ENCODE measurements at regions not wholly inside any gene's neighbourhood (a gene's known extent, or its start where the extent isn't known, plus 50 kb on each side); places are given as distances from the start of the nearest gene placed in this dataset.
A peak's percentile ranks its signal among the peaks of the same experiment; 100 is the strongest.

- Histone ChIP-seq H3K4me1 (ENCODE audit: control insufficient read depth, extremely low read depth, insufficient read depth, low read length) (peaks cover 3% of the 10 kb centered on the region), H3K9me1 (ENCODE audit: control insufficient read depth, extremely low read depth, insufficient read depth, low read length) (no peaks in the 10 kb centered on the region), H3K4me2 (ENCODE audit: control insufficient read depth, extremely low read depth, insufficient read depth, low read depth, low read length) (no peak overlapping the region), H3K27ac (ENCODE audit: control insufficient read depth, insufficient read depth, low read length) (no peak overlapping the region), H4K20me1 (ENCODE audit: control insufficient read depth, extremely low read depth, insufficient read depth, low read length) (no peaks in the 10 kb centered on the region), H2AFZ (ENCODE audit: control insufficient read depth, low read length) (no peak overlapping the region), H3K79me2 (ENCODE audit: control insufficient read depth, insufficient read depth, low read length) (no peaks in the 10 kb centered on the region), H3K27me3 (ENCODE audit: control insufficient read depth, extremely low read depth, insufficient read depth, low read length) (no peaks in the 10 kb centered on the region), H3K9me3 (ENCODE audit: control insufficient read depth, low read depth, low read length) (no peaks in the 10 kb centered on the region), H3K36me3 (ENCODE audit: control insufficient read depth in 2 of 2, extremely low read depth in 1 of 2, insufficient read depth in 2 of 2, low read length in 2 of 2) (no peaks in the 10 kb centered on the region), H3K9ac (ENCODE audit: control insufficient read depth, extremely low read depth, insufficient read depth, low read length) (no peak overlapping the region), H3K4me3 (ENCODE audit: control insufficient read depth in 2 of 3, extremely low read depth in 1 of 3, insufficient read depth in 2 of 3, low read depth in 1 of 3, low read length in 3 of 3) (no peak overlapping the region)
- FAIRE-seq = no peak
- TF ChIP-seq CTCF (optimal IDR thresholded peaks at IDR 0.05 in 1 of 3, IDR thresholded peaks at IDR 0.05 in 1 of 3, conservative IDR thresholded peaks at IDR 0.05 in 1 of 3; ENCODE audit: extremely low read depth in 1 of 3, insufficient read depth in 2 of 3, low read length in 3 of 3) (peak in 2 of 3 experiments; percentile 16 to 64), EZH2 (IDR thresholded peaks at IDR 0.05; ENCODE audit: low read length) (no peak)
- DNase-seq (ENCODE audit: low read depth, low spot score) = no peak
- dilution Hi-C loops (cut with MboI; ENCODE audit: extremely low pct_ligation_motif_present, low sequenced_read_pairs) = no loop called here
Observed at GRCh38 chr2:53515435-53516332, 251.9 kb upstream of the CHAC2 start.

GRCh38 chr2:53513167-53513666 is 254.4 kb upstream of the CHAC2 start:
- Histone ChIP-seq H3K27me3 (ENCODE audit: control insufficient read depth, extremely low read depth, insufficient read depth, low read length) (no peaks in the 10 kb centered on the region), H3K4me1 (ENCODE audit: control insufficient read depth, extremely low read depth, insufficient read depth, low read length) (peaks cover 3% of the 10 kb centered on the region), H2AFZ (ENCODE audit: control insufficient read depth, low read length) (no peak overlapping the region), H3K9ac (ENCODE audit: control insufficient read depth, extremely low read depth, insufficient read depth, low read length) (no peak overlapping the region), H3K79me2 (ENCODE audit: control insufficient read depth, insufficient read depth, low read length) (no peaks in the 10 kb centered on the region), H3K9me3 (ENCODE audit: control insufficient read depth, low read depth, low read length) (no peaks in the 10 kb centered on the region), H3K9me1 (ENCODE audit: control insufficient read depth, extremely low read depth, insufficient read depth, low read length) (no peaks in the 10 kb centered on the region), H3K4me3 (ENCODE audit: control insufficient read depth in 2 of 3, extremely low read depth in 1 of 3, insufficient read depth in 2 of 3, low read depth in 1 of 3, low read length in 3 of 3) (no peak overlapping the region), H4K20me1 (ENCODE audit: control insufficient read depth, extremely low read depth, insufficient read depth, low read length) (no peaks in the 10 kb centered on the region), H3K27ac (ENCODE audit: control insufficient read depth, insufficient read depth, low read length) (no peak overlapping the region), H3K4me2 (ENCODE audit: control insufficient read depth, extremely low read depth, insufficient read depth, low read depth, low read length) (no peak overlapping the region), H3K36me3 (ENCODE audit: control insufficient read depth in 2 of 2, extremely low read depth in 1 of 2, insufficient read depth in 2 of 2, low read length in 2 of 2) (no peaks in the 10 kb centered on the region)
- TF ChIP-seq EZH2 (IDR thresholded peaks at IDR 0.05; ENCODE audit: low read length) (no peak), CTCF (optimal IDR thresholded peaks at IDR 0.05 in 1 of 3, IDR thresholded peaks at IDR 0.05 in 1 of 3, conservative IDR thresholded peaks at IDR 0.05 in 1 of 3; ENCODE audit: extremely low read depth in 1 of 3, insufficient read depth in 2 of 3, low read length in 3 of 3) (no peak)
- dilution Hi-C loops (cut with MboI; ENCODE audit: extremely low pct_ligation_motif_present, low sequenced_read_pairs) = no loop called here
- FAIRE-seq (no peak), DNase-seq (ENCODE audit: low read depth, low spot score) (no peak)
